Muscle of arm (tissue), 1 donor: ENCODE measurements at regions not wholly inside any gene's neighbourhood (a gene's known extent, or its start where the extent isn't known, plus 50 kb on each side); places are given as distances from the start of the nearest gene placed in this dataset.
"Not testable (repeated sequence)": the region's sequence is repeated elsewhere in the genome, so short reads cannot be mapped to it uniquely, and the experiment has no call there.

Source experiments
- DNase-seq: peaks from one replicate; pipeline ENCODE4 v3.0.0-alpha.2; 2013

- DNase-seq = no peak
These were observed 110.3 kb upstream of the ETV6 start for GRCh38 chr12:11539156-11539555.

GRCh38 chr12:11540156-11540555, 109.3 kb upstream of the ETV6 start:
- no peak for DNase-seq

- no peak for DNase-seq
These were observed 108.7 kb upstream of the ETV6 start for GRCh38 chr12:11540615-11541310.

- DNase-seq = no peak
These were observed 106.9 kb upstream of the ETV6 start for GRCh38 chr12:11542599-11542998.

- no peak for DNase-seq
These were observed 105.9 kb upstream of the ETV6 start for GRCh38 chr12:11543457-11544158.

GRCh38 chr12:11545484-11546330, 103.8 kb upstream of the ETV6 start:
- DNase-seq = no peak

- DNase-seq = peak; percentile 17
These were observed 102.7 kb upstream of the ETV6 start for GRCh38 chr12:11546582-11547270.

- not testable (repeated sequence) for DNase-seq
These were observed 102.2 kb upstream of the ETV6 start for GRCh38 chr12:11547271-11547646.

GRCh38 chr12:11549119-11549518, 100.4 kb upstream of the ETV6 start:
- no peak for DNase-seq

- peak; percentile 49 for DNase-seq
These were observed 95.5 kb upstream of the ETV6 start for GRCh38 chr12:11553871-11554533.

- DNase-seq = no peak
These were observed 94.3 kb upstream of the ETV6 start for GRCh38 chr12:11555195-11555594.

- no peak for DNase-seq
These were observed 93.5 kb upstream of the ETV6 start for GRCh38 chr12:11555743-11556625.

GRCh38 chr12:11556682-11557081, 92.8 kb upstream of the ETV6 start:
- DNase-seq = no peak

- no peak for DNase-seq
These were observed 89.7 kb upstream of the ETV6 start for GRCh38 chr12:11559626-11560340.

- DNase-seq = no peak
These were observed 88.1 kb upstream of the ETV6 start for GRCh38 chr12:11561411-11561810.

GRCh38 chr12:11563785-11564739, 85.4 kb upstream of the ETV6 start:
- DNase-seq = no peak

- no peak for DNase-seq
These were observed 84.4 kb upstream of the ETV6 start for GRCh38 chr12:11564984-11565651.

GRCh38 chr12:11565752-11566151, 83.7 kb upstream of the ETV6 start:
- no peak for DNase-seq
